Neuronal stem cell (in vitro differentiated cells): ENCODE measurements at regions not wholly inside any gene's neighbourhood (a gene's known extent, or its start where the extent isn't known, plus 50 kb on each side); places are given as distances from the start of the nearest gene placed in this dataset.
"Not testable (repeated sequence)": the region's sequence is repeated elsewhere in the genome, so short reads cannot be mapped to it uniquely, and the experiment has no call there.

Source experiments
- DNase-seq: peaks from one replicate; pipeline ENCODE4 v3.0.0-alpha.2; 2013; ENCODE audit warnings: low spot score
- H2AFZ ChIP-seq: one replicate; pipeline ENCODE4 v1.6.1; 2013; ENCODE audit warnings: mild to moderate bottlenecking, low read length, inconsistent platforms
- H2AK5ac ChIP-seq: 2 replicates; pipeline ENCODE4 v1.6.1; 2013; ENCODE audit warnings: low read depth, mild to moderate bottlenecking, inconsistent platforms, low read length, moderate library complexity, mixed read lengths
- H2BK120ac ChIP-seq: 2 replicates; pipeline ENCODE4 v1.6.1; 2013; ENCODE audit warnings: low read depth, mild to moderate bottlenecking, inconsistent platforms, low read length, moderate library complexity, mixed read lengths
- H2BK12ac ChIP-seq: one replicate; pipeline ENCODE4 v1.6.1; 2013; ENCODE audit warnings: low read length, inconsistent platforms
- H2BK15ac ChIP-seq: 2 replicates; pipeline ENCODE4 v1.6.1; 2013; ENCODE audit warnings: mild to moderate bottlenecking, low read length, inconsistent platforms, mixed read lengths
- H2BK5ac ChIP-seq: one replicate; pipeline ENCODE4 v1.6.1; 2013; ENCODE audit warnings: inconsistent platforms, mild to moderate bottlenecking, low read length, moderate library complexity
- H3K14ac ChIP-seq: one replicate; pipeline ENCODE4 v1.6.1; 2013; ENCODE audit warnings: low read length, inconsistent platforms
- H3K18ac ChIP-seq: 2 replicates; pipeline ENCODE4 v1.6.1; 2013; ENCODE audit warnings: low read length, inconsistent platforms
- H3K23ac ChIP-seq: 2 replicates; pipeline ENCODE4 v1.6.1; 2013; ENCODE audit warnings: low read depth, mild to moderate bottlenecking, mixed read lengths, low read length, inconsistent platforms; ENCODE audit not compliant: poor library complexity
- H3K27ac ChIP-seq: replicated peaks from 3 replicates; pipeline ENCODE4 v1.5.1; 2013; ENCODE audit warnings: low read length, inconsistent platforms
- H3K27me3 ChIP-seq, 3 experiments: 2 replicates each; pipeline ENCODE4 v1.6.1; 2013; ENCODE audit warnings: low read length in 3 of 3, mild to moderate bottlenecking in 2 of 3, inconsistent platforms in 1 of 3, low read depth in 1 of 3, mixed read lengths in 1 of 3, moderate library complexity in 1 of 3; ENCODE audit not compliant: control insufficient read depth in 3 of 3, insufficient read depth in 3 of 3
- H3K36me3 ChIP-seq, 2 donors: replicated peaks in 1 of 2; 2 replicates each; pipeline ENCODE4 v1.6.1; 2013; ENCODE audit warnings: low read length in 2 of 2; ENCODE audit not compliant: control insufficient read depth in 2 of 2, insufficient read depth in 2 of 2
- H3K4ac ChIP-seq: 2 replicates; pipeline ENCODE4 v1.6.1; 2013; ENCODE audit warnings: inconsistent platforms, mild to moderate bottlenecking, low read length, moderate library complexity
- H3K4me1 ChIP-seq, 2 donors: 1 replicate in 1 of 2; 2 replicates in 1 of 2; pipeline ENCODE4 v1.6.1; 2013; ENCODE audit warnings: low read length in 2 of 2, low read depth in 1 of 2; ENCODE audit not compliant: control insufficient read depth in 2 of 2, insufficient read depth in 1 of 2
- H3K4me2 ChIP-seq: one replicate; pipeline ENCODE4 v1.6.1; 2013; ENCODE audit warnings: mild to moderate bottlenecking, low read length, inconsistent platforms; ENCODE audit not compliant: insufficient read depth, poor library complexity, severe bottlenecking
- H3K4me3 ChIP-seq, 2 donors: 2 replicates each; pipeline ENCODE4 v1.5.1; 2013; ENCODE audit warnings: low read length in 2 of 2, mild to moderate bottlenecking in 2 of 2, inconsistent platforms in 1 of 2, moderate library complexity in 1 of 2
- H3K79me1 ChIP-seq: one replicate; pipeline ENCODE4 v1.6.1; 2013; ENCODE audit warnings: low read depth, mild to moderate bottlenecking, inconsistent platforms, low read length, moderate library complexity
- H3K9ac ChIP-seq: one replicate; pipeline ENCODE4 v1.6.1; 2013; ENCODE audit warnings: mild to moderate bottlenecking, low read depth, low read length, inconsistent platforms; ENCODE audit not compliant: poor library complexity
- H3K9me3 ChIP-seq, 2 donors: replicated peaks in 1 of 2; 2 replicates each; pipeline versions ENCODE3 to v1.6.1; 2013; ENCODE audit warnings: low read length in 2 of 2, mild to moderate bottlenecking in 2 of 2, inconsistent platforms in 1 of 2, low read depth in 1 of 2, mixed read lengths in 1 of 2, moderate library complexity in 1 of 2; ENCODE audit not compliant: control insufficient read depth in 2 of 2, insufficient read depth in 1 of 2
- H4K8ac ChIP-seq: one replicate; pipeline ENCODE4 v1.6.1; 2013; ENCODE audit warnings: low read depth, mild to moderate bottlenecking, inconsistent platforms, low read length, moderate library complexity
- H4K91ac ChIP-seq: one replicate; pipeline ENCODE4 v1.6.1; 2013; ENCODE audit warnings: low read length, low read depth, mild to moderate bottlenecking, inconsistent platforms; ENCODE audit not compliant: poor library complexity
- WGBS, 2 donors: extraction: QIAGEN DNeasy Blood & Tissue Kit; methylation state at CpG; one replicate each; pipeline ENCODE4 v1.1.7; 2013; ENCODE audit warnings: missing lambda C conversion rate in 2 of 2, mixed read lengths in 1 of 2; ENCODE audit not compliant: insufficient read length in 2 of 2, insufficient replicate concordance in 1 of 2; ENCODE audit errors: extremely low coverage in 2 of 2; 5-methylcytosine and 5-hydroxymethylcytosine counted together

DNA sequence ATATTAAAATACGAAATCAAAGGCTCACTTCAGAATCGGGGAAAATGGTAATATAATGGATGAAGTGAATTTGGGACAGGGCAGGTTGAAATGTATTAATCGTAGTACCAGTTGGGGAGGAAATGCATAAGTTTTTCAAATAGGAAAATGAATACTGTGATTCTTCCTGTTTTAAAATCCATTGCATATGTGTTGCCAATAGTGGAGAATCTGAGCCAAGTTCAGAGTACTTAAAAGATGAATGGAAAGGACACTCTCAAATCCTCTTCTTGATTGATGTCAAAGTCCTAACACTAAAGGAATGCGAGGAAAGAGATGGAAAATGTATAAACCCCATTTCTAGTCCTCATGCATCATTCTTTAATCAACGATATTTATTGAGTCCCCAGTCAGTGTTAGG is 160.9 kb upstream of the CCNG1 start:
- H2AK5ac ChIP-seq: no peak overlapping the region
- no CpG with 5 or more reads among the region's 5 CpGs for WGBS, 2 donors

DNA sequence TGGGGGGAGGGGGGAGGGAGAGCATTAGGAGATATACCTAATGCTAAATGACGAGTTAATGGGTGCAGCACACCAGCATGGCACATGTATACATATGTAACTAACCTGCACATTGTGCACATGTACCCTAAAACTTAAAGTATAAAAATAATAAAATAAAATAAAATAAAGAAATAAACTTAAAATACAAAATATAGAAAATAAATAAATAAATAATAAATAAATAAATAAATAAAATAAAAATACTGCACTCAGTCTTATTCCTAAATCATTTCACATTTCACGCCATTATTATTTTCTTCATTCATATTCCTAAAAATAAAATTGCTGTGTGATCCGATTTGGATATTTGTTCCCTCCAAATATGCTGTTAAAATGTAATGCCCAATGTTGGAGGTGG is 156.5 kb upstream of the CCNG1 start:
- not testable (repeated sequence) for H3K18ac ChIP-seq, H3K9me3 ChIP-seq, H3K4me1 ChIP-seq, H2AFZ ChIP-seq, H4K8ac ChIP-seq, H3K9ac ChIP-seq, H3K4ac ChIP-seq, DNase-seq, H3K27ac ChIP-seq, H2BK5ac ChIP-seq, H3K4me3 ChIP-seq, H3K14ac ChIP-seq, H2AK5ac ChIP-seq, H3K23ac ChIP-seq, H2BK12ac ChIP-seq, H2BK120ac ChIP-seq, H4K91ac ChIP-seq, H3K27me3 ChIP-seq, H3K36me3 ChIP-seq, H3K4me2 ChIP-seq, H3K79me1 ChIP-seq, H2BK15ac ChIP-seq
- WGBS, 2 donors: 83% methylated on average over 1 of the region's 3 CpGs; no CpG with 5 or more reads in 1 of the 2 donors

More for the DNA sequence above, 160.9 kb upstream of the CCNG1 start:
- H3K27me3 ChIP-seq: no peaks in the 10 kb centered on the region
- H2BK15ac ChIP-seq: no peak overlapping the region
- no peak overlapping the region for H3K14ac ChIP-seq
- H3K23ac ChIP-seq: no peak overlapping the region
- H3K27ac ChIP-seq: no peak overlapping the region
- no peak overlapping the region for H3K18ac ChIP-seq
- no peak overlapping the region for H3K9ac ChIP-seq
- H2BK120ac ChIP-seq: no peak overlapping the region
- H3K9me3 ChIP-seq: no peaks in the 10 kb centered on the region
- no peak overlapping the region for H4K91ac ChIP-seq
- H3K4me3 ChIP-seq: no peak overlapping the region
- no peak overlapping the region for H2BK5ac ChIP-seq
- no peaks in the 10 kb centered on the region for H3K79me1 ChIP-seq
- H2AFZ ChIP-seq: no peak overlapping the region
- H3K4ac ChIP-seq: no peak overlapping the region
- H3K4me2 ChIP-seq: no peak overlapping the region
- H3K4me1 ChIP-seq: no peaks in the 10 kb centered on the region
- no peak overlapping the region for H2BK12ac ChIP-seq
- no peaks in the 10 kb centered on the region for H3K36me3 ChIP-seq
- DNase-seq: no peak
- no peak overlapping the region for H4K8ac ChIP-seq

DNA sequence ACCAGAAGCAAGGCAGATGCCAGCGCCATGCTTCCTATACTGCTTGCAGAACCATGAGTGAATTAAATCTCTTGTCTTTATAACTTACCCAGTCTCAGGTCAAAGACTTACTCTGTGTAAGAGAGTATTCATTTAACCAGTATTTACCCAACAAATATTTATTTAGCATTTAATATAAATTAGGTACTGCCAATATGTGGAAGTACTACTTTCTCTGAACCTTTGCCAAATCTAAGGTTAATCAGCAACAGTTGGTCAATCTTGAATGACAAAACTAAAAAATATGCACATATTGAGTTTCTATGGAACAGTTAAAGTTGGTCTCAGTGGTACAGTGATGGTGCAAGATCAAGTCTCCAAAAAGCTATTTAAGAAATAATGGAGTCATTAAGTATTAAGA is 155.9 kb upstream of the CCNG1 start:
- H3K9me3 ChIP-seq: no peaks in the 10 kb centered on the region
- no peak overlapping the region for H4K91ac ChIP-seq
- no peaks in the 10 kb centered on the region for H3K79me1 ChIP-seq
- H4K8ac ChIP-seq: no peak overlapping the region
- no peak overlapping the region for H3K18ac ChIP-seq
- no peak overlapping the region for H3K4me3 ChIP-seq
- H3K27ac ChIP-seq: no peak overlapping the region
- H3K23ac ChIP-seq: no peak overlapping the region
- WGBS, 2 donors: no CpG with 5 or more reads among the region's 1 CpG
- H3K4me1 ChIP-seq: no peaks in the 10 kb centered on the region
- no peak overlapping the region for H2AK5ac ChIP-seq
- H3K14ac ChIP-seq: no peak overlapping the region
- H2AFZ ChIP-seq: no peak overlapping the region
- H2BK15ac ChIP-seq: no peak overlapping the region
- H3K27me3 ChIP-seq: no peaks in the 10 kb centered on the region
- H2BK12ac ChIP-seq: no peak overlapping the region
- no peak overlapping the region for H2BK5ac ChIP-seq
- DNase-seq: no peak
- H3K4me2 ChIP-seq: no peak overlapping the region
- H3K36me3 ChIP-seq: no peaks in the 10 kb centered on the region
- H3K9ac ChIP-seq: no peak overlapping the region
- H2BK120ac ChIP-seq: no peak overlapping the region
- no peak overlapping the region for H3K4ac ChIP-seq

DNA sequence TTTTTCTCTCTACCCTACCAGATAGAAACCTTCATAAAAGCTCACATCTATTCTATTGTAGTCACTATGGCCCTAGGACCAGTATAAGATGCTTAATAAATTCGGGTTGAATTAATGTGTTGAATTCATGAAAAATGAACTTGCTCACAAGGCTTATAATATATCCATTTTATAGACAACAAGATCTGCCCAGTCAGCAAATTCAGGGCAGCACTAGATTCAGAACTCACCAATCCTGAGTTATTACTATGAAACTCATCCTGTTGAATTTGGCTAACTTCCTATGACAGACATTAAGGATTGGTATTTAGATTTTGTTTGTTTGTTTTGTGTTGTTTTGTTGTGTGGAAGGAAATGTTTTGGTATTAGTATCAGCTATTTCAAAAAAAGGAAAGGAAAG is 143.6 kb upstream of the CCNG1 start:
- no peaks in the 10 kb centered on the region for H3K4me1 ChIP-seq
- H3K4me2 ChIP-seq: no peak overlapping the region
- no peak overlapping the region for H3K23ac ChIP-seq
- no peaks in the 10 kb centered on the region for H3K36me3 ChIP-seq
- H2BK15ac ChIP-seq: no peak overlapping the region
- H3K9ac ChIP-seq: no peak overlapping the region
- no peak overlapping the region for H2AFZ ChIP-seq
- no peaks in the 10 kb centered on the region for H3K27me3 ChIP-seq
- no peak overlapping the region for H2BK120ac ChIP-seq
- no peak overlapping the region for H3K18ac ChIP-seq
- no peak overlapping the region for H4K91ac ChIP-seq
- no peak overlapping the region for H3K4ac ChIP-seq
- WGBS, 2 donors: no CpG with 5 or more reads among the region's 1 CpG
- no peak overlapping the region for H3K4me3 ChIP-seq
- no peaks in the 10 kb centered on the region for H3K9me3 ChIP-seq
- no peak overlapping the region for H2BK12ac ChIP-seq
- H3K27ac ChIP-seq: no peak overlapping the region
- H3K79me1 ChIP-seq: no peaks in the 10 kb centered on the region
- no peak overlapping the region for H2AK5ac ChIP-seq
- H2BK5ac ChIP-seq: no peak overlapping the region
- DNase-seq: no peak
- H3K14ac ChIP-seq: no peak overlapping the region
- H4K8ac ChIP-seq: no peak overlapping the region
